NCI-H2227 treated with DMSO at 0.1 percent for 48 hours (cell line): ENCODE measurements at regions not wholly inside any gene's neighbourhood (a gene's known extent, or its start where the extent isn't known, plus 50 kb on each side); places are given as distances from the start of the nearest gene placed in this dataset.

Experiments
- DNase-seq: peaks from one replicate; lab custom pipeline; 2025; lab: John Stamatoyannopoulos, UW

DNA sequence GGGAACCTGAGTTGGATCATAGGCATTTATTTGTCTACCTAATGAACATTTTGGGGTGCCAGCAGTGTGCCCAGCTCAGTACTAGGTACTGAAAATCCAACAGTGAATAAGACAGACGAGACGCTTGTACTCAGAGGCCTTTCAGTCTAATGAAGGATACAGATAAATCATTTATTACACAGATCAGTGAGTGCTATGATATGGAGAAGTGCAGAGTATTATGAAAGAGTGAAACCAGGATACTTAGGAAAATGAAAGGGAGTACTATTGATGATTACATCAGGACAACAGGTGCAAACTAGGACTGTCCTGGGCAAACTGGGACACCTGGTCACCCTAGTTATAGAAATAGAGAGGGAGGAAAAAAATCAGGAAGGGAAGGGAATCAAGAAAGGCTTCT lies 207.5 kb upstream of the NCAM1 start:
- no peak for DNase-seq

DNA sequence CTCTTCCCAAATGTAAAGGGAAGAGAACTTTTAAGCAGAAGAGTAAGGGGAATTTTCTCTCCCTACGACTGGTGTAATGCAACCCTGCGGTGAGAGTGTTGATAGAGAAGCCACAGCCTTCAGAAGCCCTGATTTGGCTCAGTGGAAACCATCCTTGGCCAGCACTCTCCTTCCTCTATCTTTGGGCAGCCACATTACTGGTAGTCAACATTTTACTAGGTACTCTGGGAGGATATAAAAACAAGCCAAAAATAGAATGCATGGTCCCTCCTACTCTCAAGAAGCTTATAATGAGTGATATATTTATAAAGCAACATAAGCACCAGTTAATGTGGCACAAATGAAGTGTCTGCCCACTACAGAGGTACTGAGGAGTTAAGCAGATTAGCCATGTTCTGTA lies 201.8 kb upstream of the NCAM1 start:
- no peak for DNase-seq

DNA sequence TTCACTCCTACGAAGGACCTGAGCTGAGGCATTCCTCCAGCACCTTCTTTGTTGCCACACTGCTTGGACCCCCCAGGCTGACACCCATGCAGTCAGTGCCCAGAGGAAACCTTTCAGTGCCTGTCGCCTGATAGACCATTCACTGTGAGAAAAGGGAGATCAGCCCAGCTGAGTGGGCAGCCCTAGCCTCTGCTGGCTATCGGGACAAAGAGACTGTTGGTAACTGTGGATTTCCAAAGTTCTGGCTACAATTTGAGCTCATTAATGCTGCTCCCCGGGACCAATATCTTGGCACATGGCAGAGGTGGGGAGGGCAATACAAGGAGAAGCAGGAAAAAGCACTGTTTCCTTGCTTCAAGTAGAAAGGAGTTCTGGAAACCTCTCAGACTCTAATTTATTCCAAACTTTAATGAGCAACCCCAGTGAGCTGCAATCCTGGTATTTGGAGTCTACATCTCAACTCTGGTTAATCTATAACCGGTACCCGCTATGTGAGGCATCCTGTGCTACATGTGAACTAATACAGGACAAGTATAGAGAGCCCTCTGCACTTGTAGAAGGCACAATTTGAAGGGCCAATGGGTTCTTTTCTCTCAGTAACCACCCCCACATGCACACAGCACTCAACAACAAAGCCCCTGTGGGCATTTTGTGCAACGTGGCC lies 200.7 kb upstream of the NCAM1 start:
- no peak for DNase-seq

DNA sequence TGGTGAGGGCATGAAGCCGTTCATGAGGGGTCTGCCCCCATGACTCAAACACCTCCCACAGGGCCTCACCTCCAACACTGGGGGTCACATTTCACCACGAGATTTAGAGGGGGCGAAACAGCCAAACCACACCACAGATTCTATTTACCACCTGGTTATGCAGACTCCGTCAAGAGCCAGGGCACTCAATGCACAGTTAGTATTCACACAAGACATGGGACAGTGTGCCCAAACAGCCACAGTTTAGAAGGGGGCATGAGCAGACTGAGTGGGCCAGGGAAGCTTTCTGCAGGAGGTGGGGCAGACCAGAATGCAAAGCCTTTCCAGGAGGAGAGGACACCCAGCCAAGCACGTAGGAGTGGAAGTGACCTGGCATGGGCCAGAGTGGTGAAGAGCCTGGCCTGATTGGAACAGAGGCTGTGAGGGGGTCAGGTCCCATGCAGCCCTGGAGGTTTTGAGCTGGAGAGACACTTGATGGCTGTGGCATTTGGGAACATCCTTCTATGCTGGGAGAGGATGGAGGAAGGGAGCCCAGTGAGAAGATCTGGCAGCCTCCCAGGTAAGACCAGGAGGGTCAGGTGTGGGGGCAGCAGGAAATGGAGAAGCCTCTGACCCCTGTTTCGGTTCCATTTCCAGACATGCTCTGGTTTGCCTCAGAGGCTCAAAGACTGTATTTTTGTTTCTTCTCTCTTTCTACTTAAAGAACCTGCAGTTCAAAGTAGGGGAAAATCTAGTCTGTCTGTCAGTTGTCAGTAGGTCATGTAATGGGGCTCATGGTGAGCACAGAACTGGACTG lies 199.1 kb upstream of the NCAM1 start:
- no peak for DNase-seq

DNA sequence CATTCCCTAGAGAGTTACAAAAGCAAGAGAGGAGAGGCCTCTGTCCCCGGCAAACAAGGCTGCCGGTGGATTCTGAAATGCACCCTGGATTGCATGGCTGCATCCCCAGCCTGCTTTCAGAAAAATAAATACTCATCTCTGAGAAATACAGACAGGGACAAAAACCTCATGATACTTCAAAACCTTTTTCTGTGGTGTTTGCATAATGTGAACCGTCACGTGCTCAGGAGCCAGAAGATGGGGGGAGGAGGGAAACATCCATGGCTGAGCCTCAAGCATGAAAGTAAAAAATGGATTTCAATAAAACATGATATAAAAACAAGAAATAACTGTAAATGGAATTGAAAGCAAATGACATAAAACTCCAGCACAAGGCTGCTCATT lies 198.5 kb upstream of the NCAM1 start:
- no peak for DNase-seq

DNA sequence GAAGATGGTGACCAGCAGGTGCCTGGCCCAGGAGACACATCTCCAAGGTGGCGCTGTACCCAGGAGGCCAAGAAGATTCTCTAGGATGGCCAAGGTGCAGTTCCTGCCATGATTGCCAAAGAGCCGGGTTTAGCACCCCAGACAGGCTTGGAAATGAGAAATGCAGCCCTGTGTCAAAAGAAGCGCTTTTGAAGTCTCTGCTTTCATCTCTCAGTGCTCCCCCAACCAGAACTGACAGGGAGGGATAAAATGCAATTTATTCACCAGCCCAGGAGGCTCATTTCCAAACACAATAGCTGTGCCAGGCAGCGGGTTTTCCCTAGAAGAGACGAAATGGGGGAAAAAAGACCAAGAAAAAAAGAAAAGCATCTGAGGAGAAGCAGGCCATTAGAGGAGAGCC lies 195.9 kb upstream of the NCAM1 start:
- DNase-seq = no peak

DNA sequence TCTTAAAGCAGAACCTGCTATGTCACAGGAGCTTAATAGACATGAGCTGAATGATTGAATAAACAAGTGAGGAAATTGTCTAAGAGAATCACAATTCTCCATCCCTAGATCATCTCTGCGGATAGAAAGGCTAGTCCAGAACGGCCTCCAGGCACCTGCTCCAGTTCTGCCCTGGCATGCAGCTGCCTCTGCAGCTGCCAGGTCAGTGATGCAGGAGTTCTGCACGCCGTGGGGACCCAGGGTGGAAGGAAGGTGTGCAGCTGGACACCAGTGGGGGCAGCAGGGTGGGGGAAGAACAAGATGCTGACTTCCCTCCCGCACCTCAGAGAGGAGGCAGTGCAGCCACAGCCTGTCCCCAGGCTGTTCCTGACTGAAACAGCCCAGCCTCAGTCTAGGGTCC lies 192.1 kb upstream of the NCAM1 start:
- DNase-seq = no peak

DNA sequence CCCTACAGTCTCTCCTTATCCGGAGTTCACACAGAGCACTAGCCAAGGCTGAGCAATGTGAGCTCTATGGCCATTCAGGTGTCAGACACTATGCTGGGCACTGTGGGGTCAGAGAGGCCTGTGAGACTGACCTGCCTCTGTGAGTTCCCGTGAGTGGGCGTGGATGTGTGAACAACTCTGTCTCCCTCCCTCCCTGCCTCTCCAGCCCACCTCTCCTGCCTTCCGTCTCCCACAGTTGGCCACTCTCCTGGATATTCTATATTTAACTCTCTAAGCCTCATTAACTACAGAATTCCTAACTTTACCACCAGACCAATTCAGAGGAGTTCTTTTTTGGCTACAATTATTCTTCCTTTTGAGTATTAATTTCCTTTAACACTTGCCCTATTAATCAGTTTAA lies 191.6 kb upstream of the NCAM1 start:
- no peak for DNase-seq

DNA sequence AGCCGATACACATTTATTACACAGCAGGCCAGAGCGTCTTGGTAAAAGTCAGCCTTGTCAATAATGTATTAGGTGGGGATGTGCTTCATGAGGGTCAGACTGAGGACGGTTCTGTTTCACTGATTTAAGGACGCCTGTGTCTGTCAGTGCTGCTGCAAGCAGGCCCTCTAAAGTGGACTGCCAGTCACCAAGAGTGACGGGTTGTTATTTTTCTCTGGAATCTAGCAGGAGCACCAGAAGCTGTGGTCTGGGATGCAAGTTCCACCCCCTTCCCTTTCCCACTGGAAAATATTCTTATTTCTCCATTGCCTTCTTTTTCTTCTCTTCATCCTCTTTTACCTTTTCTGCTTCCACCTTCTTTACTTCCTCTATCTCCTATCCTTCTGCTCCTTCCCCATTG lies 191.2 kb upstream of the NCAM1 start:
- DNase-seq = no peak

DNA sequence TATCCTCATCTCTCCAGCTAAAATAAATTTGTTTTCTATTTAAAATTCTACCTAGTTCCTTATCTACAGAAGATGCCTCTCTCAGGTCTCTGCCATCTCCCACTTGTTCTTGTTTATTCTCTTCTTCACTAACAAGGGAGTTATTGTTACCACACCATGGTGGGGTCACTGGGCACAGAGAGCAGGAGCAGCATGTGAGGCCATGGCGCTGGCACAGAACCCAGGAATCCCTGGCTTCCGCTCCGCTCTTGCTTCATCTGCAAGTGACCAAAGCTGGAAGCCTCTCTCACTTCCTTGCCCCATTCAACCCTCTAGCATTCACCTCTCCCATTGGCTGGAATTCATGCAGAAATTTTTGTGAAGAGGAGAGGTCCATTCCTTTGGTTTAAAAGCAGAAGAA lies 190.7 kb upstream of the NCAM1 start:
- no peak for DNase-seq

DNA sequence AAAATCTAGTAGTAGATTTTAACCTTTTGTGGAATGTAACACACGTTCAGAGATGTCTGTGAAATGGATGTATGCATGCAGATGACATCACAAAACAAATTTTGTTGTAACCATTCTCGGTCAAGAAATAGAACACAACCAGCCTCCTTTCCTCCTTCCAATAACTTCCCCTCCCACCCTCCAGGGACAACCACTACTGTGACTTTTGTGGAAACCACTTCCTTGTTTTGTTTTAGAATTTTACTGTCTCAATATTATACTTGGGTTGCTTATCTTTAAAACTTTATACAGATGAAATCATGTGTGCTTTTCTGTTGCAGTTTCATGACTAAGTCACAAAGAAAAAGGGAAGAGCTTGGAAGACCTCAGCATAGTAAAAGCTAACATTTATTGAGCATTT lies 189.4 kb upstream of the NCAM1 start:
- DNase-seq = no peak

DNA sequence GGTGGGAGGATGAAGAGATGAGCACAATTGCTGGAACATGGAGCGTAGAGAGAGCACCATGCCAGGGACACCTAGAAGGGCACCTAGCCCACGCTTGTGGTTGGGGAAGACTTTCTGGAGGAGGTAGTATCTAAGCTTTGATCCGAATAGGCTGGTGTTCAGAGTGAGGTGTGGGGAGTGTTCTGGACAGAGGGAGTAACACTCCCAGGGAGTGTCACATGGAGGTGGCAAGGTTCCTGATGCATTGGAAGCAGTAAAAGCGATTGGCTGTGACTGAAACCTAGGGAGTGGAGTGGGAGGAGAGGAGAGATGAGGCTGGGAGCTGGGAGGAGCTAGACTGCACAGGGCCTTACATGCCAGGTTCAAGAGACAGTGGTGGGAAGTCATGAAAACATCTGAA lies 188.0 kb upstream of the NCAM1 start:
- no peak for DNase-seq

DNA sequence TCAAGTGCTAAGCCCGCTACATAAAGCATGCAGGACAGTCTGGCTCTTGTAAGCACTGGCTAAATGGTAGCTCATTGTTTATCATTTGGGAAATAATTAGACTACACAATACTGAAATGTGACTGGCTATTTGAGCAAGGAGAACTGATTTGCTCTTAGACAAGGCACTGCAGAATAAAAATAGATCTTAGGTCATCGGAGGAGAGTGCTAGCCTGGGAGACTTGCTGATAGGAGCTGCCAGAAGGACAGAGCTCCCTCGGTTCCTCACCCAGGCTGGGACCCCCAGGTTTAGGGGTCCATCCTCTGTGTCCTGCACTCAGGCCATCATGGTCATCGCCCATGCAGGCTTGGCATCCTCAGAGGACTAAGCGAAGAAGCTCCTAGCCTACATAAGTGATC lies 184.4 kb upstream of the NCAM1 start:
- no peak for DNase-seq

DNA sequence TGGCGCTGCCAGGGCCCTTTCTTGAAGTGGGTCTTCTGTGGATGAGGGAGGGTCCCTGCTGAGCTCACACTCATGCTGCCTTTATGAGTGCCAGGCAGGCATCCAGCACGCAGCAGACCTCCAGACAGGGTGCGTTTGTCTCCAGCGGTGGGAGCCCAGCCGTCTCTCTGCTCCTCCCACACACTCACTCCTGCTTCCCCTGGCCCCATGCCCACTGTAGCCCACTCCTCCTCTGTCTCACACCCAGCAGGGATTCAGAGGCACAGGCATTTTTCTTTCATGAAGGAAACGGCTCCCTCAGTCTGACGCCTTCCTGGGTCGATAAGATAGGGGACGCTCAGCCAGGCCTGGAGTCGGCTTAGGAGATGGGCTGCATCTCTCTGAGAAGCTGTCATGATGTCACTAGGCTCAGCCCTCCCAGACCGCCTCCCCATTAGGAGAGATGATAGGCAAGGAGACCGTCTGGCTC lies 183.9 kb upstream of the NCAM1 start:
- DNase-seq = peak; percentile 37

DNA sequence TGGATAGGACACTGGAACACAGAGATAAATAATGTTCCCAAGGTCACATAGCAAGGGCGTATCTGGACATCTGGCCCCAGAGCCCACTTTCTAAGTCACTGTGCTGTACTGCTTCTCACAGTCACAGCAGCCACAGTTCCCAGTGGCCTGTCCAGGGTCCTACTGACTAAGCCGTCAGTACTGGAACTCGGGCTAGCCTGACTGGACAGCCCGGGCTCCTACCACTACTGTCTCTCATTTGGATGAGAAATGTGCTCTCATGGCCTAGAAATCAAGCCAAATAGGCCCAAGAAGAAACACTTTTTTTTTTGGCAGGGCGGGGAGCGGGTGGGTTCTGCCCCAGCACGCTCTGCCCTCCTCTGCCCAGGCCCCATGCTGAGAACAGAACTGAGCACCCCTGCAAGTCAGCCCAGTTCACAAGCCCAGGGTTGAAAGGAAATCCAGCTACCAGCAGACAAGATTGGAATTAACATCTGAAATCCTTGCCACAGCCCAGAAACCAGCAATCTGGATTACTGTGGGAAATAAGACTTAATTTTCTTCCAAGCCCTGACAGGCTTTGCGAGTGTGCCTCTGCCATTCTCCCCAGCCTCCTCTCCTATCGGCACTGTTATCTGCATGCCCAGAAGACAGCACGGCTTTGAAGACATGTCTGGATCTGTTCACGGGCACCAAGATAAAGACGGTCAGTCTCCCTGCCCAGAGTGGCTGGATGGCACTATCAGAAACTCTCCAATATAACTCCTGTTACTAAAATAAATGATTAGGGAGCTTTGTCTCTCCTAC lies 182.9 kb upstream of the NCAM1 start:
- DNase-seq = no peak

DNA sequence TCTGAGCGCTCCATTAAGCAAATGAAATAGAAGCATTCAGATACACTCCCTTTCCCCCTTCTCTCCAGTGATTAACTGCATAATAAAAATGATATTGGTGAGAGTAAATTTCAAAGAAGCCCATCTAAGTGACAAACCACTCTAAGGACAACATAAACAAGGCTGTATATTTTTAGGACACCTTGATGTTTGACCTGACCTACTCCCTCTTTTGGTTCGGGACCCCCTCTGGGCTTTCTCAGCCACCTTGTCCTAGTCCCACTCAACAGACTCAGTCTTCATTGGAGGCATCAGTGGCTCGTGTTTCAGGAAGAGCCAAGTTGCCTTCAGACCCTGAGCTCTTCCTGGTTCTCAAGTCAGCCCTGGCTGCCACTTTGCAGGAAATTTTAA lies 182.3 kb upstream of the NCAM1 start:
- no peak for DNase-seq

DNA sequence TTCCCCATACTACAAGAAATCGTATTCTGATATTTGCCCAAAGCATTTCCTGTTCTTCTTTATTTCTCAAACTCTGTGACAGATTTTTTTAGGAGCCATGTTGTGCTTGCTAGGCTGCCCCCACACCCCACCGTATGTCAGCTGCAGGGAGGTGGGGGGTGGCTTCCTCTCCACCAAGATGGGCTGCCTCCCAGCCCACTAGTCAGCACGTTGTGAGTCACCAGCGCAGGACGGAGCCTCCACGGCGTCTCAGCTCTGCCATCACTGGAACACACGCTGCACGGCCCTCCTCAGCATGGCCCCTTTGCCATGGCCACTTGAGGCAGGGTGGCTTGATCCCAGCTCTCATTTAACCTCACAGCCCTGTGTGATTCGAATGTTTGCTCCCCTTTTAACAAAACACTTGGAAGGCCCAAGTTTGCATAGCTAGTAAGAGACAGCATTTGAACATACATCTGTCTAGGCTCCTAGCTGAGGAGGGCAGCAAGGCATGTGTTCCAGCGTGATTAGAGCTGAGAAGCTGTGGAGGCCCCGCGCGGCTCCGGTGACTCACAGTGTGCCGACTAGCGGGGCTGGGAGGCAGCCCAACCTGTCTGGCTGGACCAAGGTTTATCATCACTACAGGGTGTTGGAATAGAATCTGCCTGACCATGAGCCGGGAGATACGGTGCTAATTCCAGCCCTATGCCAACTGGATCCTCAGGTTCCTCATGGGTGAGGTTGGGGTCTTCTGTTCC lies 180.7 kb upstream of the NCAM1 start:
- DNase-seq = no peak

DNA sequence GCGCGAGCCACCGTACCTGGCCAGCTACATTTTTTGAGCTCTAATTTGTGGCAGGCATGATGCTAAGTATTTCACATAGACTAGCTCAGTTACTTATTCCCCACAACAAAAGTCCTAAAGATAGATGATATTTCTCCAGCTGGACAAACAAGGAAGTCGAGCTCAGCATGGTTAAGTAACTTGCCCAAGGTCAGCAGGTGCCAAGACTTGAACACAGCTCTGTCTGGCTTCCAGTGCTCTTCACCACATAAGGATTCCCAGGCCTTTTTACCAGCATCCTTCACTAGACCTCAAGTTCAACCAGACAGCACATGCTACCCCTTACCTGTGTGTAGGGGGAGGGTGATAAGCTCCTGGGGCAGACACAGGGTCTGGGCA lies 177.3 kb upstream of the NCAM1 start:
- DNase-seq = no peak

DNA sequence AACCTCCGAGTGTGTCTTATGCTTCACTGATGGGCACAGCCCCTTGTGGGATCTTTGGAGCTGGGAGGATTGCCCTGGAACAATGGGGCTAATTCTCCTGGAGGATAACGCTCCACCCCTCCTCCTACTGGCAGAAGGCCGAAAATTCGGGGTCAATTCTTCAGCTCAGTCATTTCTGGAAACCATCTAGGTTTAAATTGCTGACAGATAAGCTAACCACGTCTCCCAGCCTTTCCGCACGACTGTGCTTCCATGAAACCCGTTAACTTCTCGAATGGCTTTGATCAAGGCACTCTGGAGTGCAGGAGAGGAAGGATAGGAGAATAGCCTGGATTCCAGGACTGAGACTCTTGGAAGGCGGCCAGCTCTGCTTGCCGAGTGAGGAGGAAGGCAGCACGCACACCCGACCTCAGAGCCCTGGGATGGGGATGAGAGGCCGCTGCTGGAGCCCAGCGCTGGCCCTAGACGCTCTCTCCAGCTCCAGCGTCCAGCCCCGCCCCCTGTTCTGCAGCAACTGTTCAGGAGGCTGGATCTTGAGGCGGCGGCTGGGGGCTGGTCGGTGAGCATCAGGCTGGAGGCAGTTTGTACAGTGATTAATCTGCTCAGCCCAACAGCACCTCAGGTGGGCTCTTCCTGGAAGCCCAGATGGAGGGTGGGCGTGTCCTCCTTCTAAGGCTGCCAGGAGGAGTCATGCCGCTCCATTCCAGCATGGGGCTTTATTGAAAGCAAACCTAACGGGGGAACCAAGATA lies 176.7 kb upstream of the NCAM1 start:
- DNase-seq = peak; percentile 87

DNA sequence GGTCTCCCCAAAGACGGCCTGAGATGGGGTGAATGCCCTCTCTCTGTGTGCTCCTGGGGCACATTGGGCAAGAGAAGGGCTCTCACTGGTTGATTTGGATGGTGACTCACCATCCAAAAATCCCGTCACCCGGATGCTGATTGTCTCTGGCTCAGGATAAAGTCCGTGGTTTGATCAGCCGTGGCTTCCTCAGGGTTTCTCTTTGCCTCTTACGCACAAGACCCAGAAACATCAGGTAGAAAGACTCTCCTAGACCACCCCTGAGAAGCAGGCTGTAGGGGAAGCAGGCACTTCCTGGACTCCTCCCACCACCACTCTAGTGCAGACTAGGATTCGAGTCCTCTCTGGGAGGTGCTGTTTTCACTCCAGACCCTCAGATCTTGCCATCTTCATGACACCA lies 176.1 kb upstream of the NCAM1 start:
- DNase-seq = peak; percentile 55

DNA sequence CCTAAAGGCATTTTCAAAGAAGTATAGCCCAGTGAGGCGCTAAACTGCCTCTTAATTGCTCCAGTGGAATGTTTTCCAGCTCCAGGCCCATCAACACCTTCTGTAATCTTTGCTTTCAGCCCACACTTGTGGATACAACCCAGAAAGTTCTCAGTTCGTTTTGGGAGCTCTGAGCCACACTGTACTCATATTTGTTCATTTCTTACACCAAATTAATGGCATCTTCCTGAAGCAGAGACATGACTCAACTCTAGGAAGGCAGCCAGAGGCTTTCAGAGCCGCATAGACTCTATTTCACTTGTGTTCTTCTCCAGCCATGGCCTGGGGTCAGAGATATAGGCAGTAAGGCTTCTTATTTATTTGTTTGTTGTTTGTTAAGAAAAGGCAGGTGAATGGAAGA lies 175.5 kb upstream of the NCAM1 start:
- no peak for DNase-seq

DNA sequence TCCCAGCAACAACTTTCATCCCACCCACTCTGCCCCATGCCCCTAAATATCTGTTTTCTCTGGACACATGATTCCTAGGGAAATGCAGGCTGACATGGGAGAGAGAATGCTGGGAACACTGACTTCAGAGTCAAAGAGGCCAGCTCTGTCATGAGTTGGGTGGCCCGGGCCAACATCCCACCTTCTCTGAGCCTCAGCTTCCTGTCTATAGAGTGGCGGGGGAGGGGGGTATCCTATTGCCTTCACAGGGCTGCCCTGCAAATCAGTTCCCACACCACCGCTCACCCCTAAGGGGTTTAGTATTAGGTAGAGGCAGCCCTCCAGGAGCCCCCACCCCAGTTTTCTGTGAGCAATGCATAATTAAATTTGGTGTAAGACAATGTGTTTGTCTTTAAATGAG lies 175.0 kb upstream of the NCAM1 start:
- DNase-seq = no peak
